ENCODE measurements at regions not wholly inside any gene's neighbourhood (a gene's known extent, or its start where the extent isn't known, plus 50 kb on each side); places are given as distances from the start of the nearest gene placed in this dataset.

DNA sequence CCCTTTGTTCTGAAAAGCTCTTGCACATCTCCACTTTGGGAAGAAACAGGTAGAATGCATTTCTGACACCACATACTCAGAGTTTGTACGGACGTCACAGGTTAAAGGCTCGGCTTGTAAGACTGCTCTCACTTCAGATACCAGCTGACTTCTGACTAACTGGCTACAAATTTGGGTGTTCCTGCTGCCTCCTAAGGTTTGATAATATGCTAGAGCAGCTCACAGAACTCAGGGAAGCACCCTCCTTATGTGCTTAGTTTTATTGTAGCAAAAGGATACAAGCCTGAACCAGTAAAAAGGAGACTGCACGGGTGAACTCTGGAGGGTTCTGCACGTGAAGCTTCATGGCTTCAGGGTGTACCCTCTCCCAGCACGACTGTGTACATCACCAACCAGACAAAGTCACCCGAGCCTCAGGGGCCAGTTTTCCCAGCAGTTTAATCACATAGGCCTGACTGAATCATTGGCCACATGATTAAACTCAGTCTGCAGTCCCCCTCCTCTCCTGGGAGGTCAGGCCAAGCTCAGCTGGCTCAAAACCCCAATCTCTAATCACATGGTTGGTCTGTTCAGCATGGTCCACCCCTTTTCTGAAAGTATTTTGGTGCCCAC is 749.5 kb upstream of the RAB6C start:
- H3K9me3 Mint-ChIP-seq (ENCODE audit: unreplicated experiment) = no peaks in the 10 kb centered on the region
- Histone ChIP-seq H3K36me3 (ENCODE audit: control insufficient read depth, insufficient read depth, low read length) (no peaks in the 10 kb centered on the region), H3K4me1 (no peaks in the 10 kb centered on the region), H3K9me3 (no peaks in the 10 kb centered on the region), H3K4me3 (ENCODE audit: low read depth, low read length) (no peak overlapping the region), H3K27me3 (replicated peaks; ENCODE audit: control insufficient read depth, insufficient read depth, low read length) (no peaks in the 10 kb centered on the region)
- intact Hi-C loops (cut with micrococcal nuclease; ENCODE audit: unreplicated experiment) = no loop called here
- ChIA-PET CTCF (no interaction called here), POLR2A (no interaction called here)
- H3K4me3 Mint-ChIP-seq (ENCODE audit: unreplicated experiment) = no peak overlapping the region
- no peaks in the 10 kb centered on the region for H3K36me3 Mint-ChIP-seq (ENCODE audit: insufficient read depth, unreplicated experiment)
- H3K27ac Mint-ChIP-seq (ENCODE audit: unreplicated experiment) = no peak overlapping the region
- DNase-seq = no peak
- H3K4me1 Mint-ChIP-seq (ENCODE audit: low read depth, unreplicated experiment) = no peaks in the 10 kb centered on the region
- TF ChIP-seq, protein P1, sequence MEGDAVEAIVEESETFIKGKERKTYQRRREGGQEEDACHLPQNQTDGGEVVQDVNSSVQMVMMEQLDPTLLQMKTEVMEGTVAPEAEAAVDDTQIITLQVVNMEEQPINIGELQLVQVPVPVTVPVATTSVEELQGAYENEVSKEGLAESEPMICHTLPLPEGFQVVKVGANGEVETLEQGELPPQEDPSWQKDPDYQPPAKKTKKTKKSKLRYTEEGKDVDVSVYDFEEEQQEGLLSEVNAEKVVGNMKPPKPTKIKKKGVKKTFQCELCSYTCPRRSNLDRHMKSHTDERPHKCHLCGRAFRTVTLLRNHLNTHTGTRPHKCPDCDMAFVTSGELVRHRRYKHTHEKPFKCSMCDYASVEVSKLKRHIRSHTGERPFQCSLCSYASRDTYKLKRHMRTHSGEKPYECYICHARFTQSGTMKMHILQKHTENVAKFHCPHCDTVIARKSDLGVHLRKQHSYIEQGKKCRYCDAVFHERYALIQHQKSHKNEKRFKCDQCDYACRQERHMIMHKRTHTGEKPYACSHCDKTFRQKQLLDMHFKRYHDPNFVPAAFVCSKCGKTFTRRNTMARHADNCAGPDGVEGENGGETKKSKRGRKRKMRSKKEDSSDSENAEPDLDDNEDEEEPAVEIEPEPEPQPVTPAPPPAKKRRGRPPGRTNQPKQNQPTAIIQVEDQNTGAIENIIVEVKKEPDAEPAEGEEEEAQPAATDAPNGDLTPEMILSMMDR (IDR thresholded peaks at IDR 0.05; ENCODE audit: insufficient read depth in 1 of 2, low read depth in 1 of 2, low read length in 1 of 2, severe bottlenecking in 1 of 2, unreplicated experiment in 1 of 2) = no peak
- no TSS peak for BruUV-seq (replicated peaks)
- H3K27me3 Mint-ChIP-seq (ENCODE audit: insufficient read depth, unreplicated experiment) = peaks cover 13% of the 10 kb centered on the region

DNA sequence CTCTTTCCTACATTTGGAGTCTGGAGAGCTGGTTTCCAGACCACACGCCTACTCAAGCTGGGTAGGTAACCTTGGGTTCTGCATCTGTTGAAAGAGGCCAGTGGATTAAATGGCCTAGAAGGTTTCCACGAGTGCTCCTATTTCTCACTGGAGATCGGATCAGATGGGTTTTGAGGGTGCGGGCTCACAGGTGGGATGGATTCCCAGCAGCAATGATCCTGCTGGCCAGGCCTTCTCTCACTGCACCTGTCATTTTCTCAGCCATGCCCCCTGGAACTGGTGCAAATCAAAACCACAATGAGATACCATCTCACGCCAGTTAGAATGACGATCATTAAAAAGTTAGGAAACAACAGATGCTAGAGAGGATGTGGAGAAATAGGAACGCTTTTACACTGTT is 747.5 kb upstream of the RAB6C start:
- DNase-seq = no peak
- Mint-ChIP-seq H3K27ac (ENCODE audit: unreplicated experiment) (no peak overlapping the region), H3K4me1 (ENCODE audit: low read depth, unreplicated experiment) (no peaks in the 10 kb centered on the region), H3K4me3 (ENCODE audit: unreplicated experiment) (no peak overlapping the region), H3K27me3 (ENCODE audit: insufficient read depth, unreplicated experiment) (peaks cover 11% of the 10 kb centered on the region), H3K9me3 (ENCODE audit: unreplicated experiment) (no peaks in the 10 kb centered on the region), H3K36me3 (ENCODE audit: insufficient read depth, unreplicated experiment) (no peaks in the 10 kb centered on the region)
- no TSS peak for BruUV-seq (replicated peaks)
- ChIA-PET CTCF (no interaction called here), POLR2A (no interaction called here)
- TF ChIP-seq, protein P1 (IDR thresholded peaks at IDR 0.05; ENCODE audit: insufficient read depth in 1 of 2, low read depth in 1 of 2, low read length in 1 of 2, severe bottlenecking in 1 of 2, unreplicated experiment in 1 of 2) = no peak
- Histone ChIP-seq H3K27me3 (replicated peaks; ENCODE audit: control insufficient read depth, insufficient read depth, low read length) (no peaks in the 10 kb centered on the region), H3K4me1 (no peaks in the 10 kb centered on the region), H3K4me3 (ENCODE audit: low read depth, low read length) (no peak overlapping the region), H3K9me3 (no peaks in the 10 kb centered on the region), H3K36me3 (ENCODE audit: control insufficient read depth, insufficient read depth, low read length) (no peaks in the 10 kb centered on the region)
- intact Hi-C loops (cut with micrococcal nuclease; ENCODE audit: unreplicated experiment) = no loop called here

DNA sequence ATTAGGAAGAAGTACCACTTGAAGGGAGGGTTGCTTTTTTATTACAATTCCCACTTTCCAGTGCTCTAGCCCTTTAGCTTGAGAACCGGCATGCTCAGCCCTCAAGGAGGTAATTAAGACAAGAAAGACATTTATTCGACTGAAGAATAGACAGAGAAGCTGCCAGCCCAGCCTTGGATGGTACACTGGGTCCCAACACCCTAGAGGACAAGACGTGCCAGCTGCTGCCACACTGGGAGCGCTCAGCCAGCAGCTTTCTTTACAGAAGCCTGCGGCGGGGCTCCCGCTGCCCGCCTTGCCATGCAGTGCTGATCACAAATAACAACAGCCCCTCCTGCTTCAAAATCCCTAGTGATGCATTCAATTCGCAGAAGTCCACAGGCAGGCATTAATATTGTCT is 746.3 kb upstream of the RAB6C start:
- Mint-ChIP-seq H3K27me3 (ENCODE audit: insufficient read depth, unreplicated experiment) (peaks cover 7% of the 10 kb centered on the region), H3K36me3 (ENCODE audit: insufficient read depth, unreplicated experiment) (no peaks in the 10 kb centered on the region), H3K9me3 (ENCODE audit: unreplicated experiment) (no peaks in the 10 kb centered on the region), H3K4me3 (ENCODE audit: unreplicated experiment) (no peak overlapping the region), H3K4me1 (ENCODE audit: low read depth, unreplicated experiment) (no peaks in the 10 kb centered on the region), H3K27ac (ENCODE audit: unreplicated experiment) (no peak overlapping the region)
- BruUV-seq (replicated peaks) = no TSS peak
- POLR2A ChIA-PET = no interaction called here
- no peaks in the 10 kb centered on the region for H3K4me1 ChIP-seq
- CTCF ChIA-PET = no interaction called here
- TF ChIP-seq, protein P1 (IDR thresholded peaks at IDR 0.05; ENCODE audit: insufficient read depth in 1 of 2, low read depth in 1 of 2, low read length in 1 of 2, severe bottlenecking in 1 of 2, unreplicated experiment in 1 of 2) = no peak
- no peaks in the 10 kb centered on the region for H3K9me3 ChIP-seq
- H3K27me3 ChIP-seq (replicated peaks; ENCODE audit: control insufficient read depth, insufficient read depth, low read length) = no peaks in the 10 kb centered on the region
- H3K4me3 ChIP-seq (ENCODE audit: low read depth, low read length) = no peak overlapping the region
- DNase-seq = no peak
- no peaks in the 10 kb centered on the region for H3K36me3 ChIP-seq (ENCODE audit: control insufficient read depth, insufficient read depth, low read length)
- intact Hi-C loops (cut with micrococcal nuclease; ENCODE audit: unreplicated experiment) = no loop called here

Measured in Caco-2 (cell line).